ENCODE measurements at regions not wholly inside any gene's neighbourhood (a gene's known extent, or its start where the extent isn't known, plus 50 kb on each side); places are given as distances from the start of the nearest gene placed in this dataset.

- H3K27me3 ChIP-seq (replicated peaks), result no peaks in the 10 kb centered on the region
- no peak for DNase-seq (ENCODE audit: low read depth in 1 of 2, low spot score in 2 of 2)
- H3K27ac ChIP-seq, result no peak overlapping the region
- H3K36me3 ChIP-seq, result no peaks in the 10 kb centered on the region
- no peak overlapping the region for H3K4me3 ChIP-seq
- H3K9me3 ChIP-seq (replicated peaks), result no peaks in the 10 kb centered on the region
- H3K4me1 ChIP-seq (replicated peaks), result no peaks in the 10 kb centered on the region
Measured at GRCh38 chr7:92976931-92977330, 140.6 kb upstream of the CDK6 start.

GRCh38 chr7:92973974-92974373, 137.6 kb upstream of the CDK6 start:
- no peaks in the 10 kb centered on the region for H3K36me3 ChIP-seq
- H3K4me3 ChIP-seq, result no peak overlapping the region
- H3K27ac ChIP-seq, result no peak overlapping the region
- no peaks in the 10 kb centered on the region for H3K9me3 ChIP-seq (replicated peaks)
- H3K4me1 ChIP-seq (replicated peaks), result no peaks in the 10 kb centered on the region
- DNase-seq (ENCODE audit: low read depth in 1 of 2, low spot score in 2 of 2), result no peak
- no peaks in the 10 kb centered on the region for H3K27me3 ChIP-seq (replicated peaks)

- H3K4me1 ChIP-seq (replicated peaks), result no peaks in the 10 kb centered on the region
- no peaks in the 10 kb centered on the region for H3K27me3 ChIP-seq (replicated peaks)
- no peak overlapping the region for H3K27ac ChIP-seq
- DNase-seq (ENCODE audit: low read depth in 1 of 2, low spot score in 2 of 2), result no peak
- no peak overlapping the region for H3K4me3 ChIP-seq
- H3K36me3 ChIP-seq, result no peaks in the 10 kb centered on the region
- no peaks in the 10 kb centered on the region for H3K9me3 ChIP-seq (replicated peaks)
Measured at GRCh38 chr7:92973293-92973731, 136.9 kb upstream of the CDK6 start.

GRCh38 chr7:92972441-92972840, 136.1 kb upstream of the CDK6 start:
- H3K27ac ChIP-seq, result no peak overlapping the region
- no peak overlapping the region for H3K4me3 ChIP-seq
- no peaks in the 10 kb centered on the region for H3K36me3 ChIP-seq
- H3K9me3 ChIP-seq (replicated peaks), result no peaks in the 10 kb centered on the region
- no peaks in the 10 kb centered on the region for H3K27me3 ChIP-seq (replicated peaks)
- no peaks in the 10 kb centered on the region for H3K4me1 ChIP-seq (replicated peaks)
- DNase-seq (ENCODE audit: low read depth in 1 of 2, low spot score in 2 of 2), result no peak

- no peak overlapping the region for H3K27ac ChIP-seq
- no peaks in the 10 kb centered on the region for H3K9me3 ChIP-seq (replicated peaks)
- no peaks in the 10 kb centered on the region for H3K27me3 ChIP-seq (replicated peaks)
- no peak overlapping the region for H3K4me3 ChIP-seq
- no peak for DNase-seq (ENCODE audit: low read depth in 1 of 2, low spot score in 2 of 2)
- H3K36me3 ChIP-seq, result no peaks in the 10 kb centered on the region
- H3K4me1 ChIP-seq (replicated peaks), result no peaks in the 10 kb centered on the region
Measured at GRCh38 chr7:92969061-92969460, 132.7 kb upstream of the CDK6 start.

- Histone ChIP-seq H3K9me3 (replicated peaks) (no peaks in the 10 kb centered on the region), H3K27me3 (replicated peaks) (no peaks in the 10 kb centered on the region), H3K27ac (no peak overlapping the region), H3K4me3 (no peak overlapping the region), H3K4me1 (replicated peaks) (no peaks in the 10 kb centered on the region), H3K36me3 (no peaks in the 10 kb centered on the region)
- no peak for DNase-seq (ENCODE audit: low read depth in 1 of 2, low spot score in 2 of 2)
Measured at GRCh38 chr7:92968502-92968901, 132.1 kb upstream of the CDK6 start.

- no peaks in the 10 kb centered on the region for H3K27me3 ChIP-seq (replicated peaks)
- no peaks in the 10 kb centered on the region for H3K4me1 ChIP-seq (replicated peaks)
- no peak overlapping the region for H3K4me3 ChIP-seq
- no peaks in the 10 kb centered on the region for H3K9me3 ChIP-seq (replicated peaks)
- H3K27ac ChIP-seq, result no peak overlapping the region
- no peaks in the 10 kb centered on the region for H3K36me3 ChIP-seq
- DNase-seq (ENCODE audit: low read depth in 1 of 2, low spot score in 2 of 2), result no peak
Measured at GRCh38 chr7:92967238-92967637, 130.9 kb upstream of the CDK6 start.

- H3K9me3 ChIP-seq (replicated peaks), result no peaks in the 10 kb centered on the region
- no peaks in the 10 kb centered on the region for H3K27me3 ChIP-seq (replicated peaks)
- no peak overlapping the region for H3K4me3 ChIP-seq
- no peaks in the 10 kb centered on the region for H3K36me3 ChIP-seq
- no peak overlapping the region for H3K27ac ChIP-seq
- no peak for DNase-seq (ENCODE audit: low read depth in 1 of 2, low spot score in 2 of 2)
- no peaks in the 10 kb centered on the region for H3K4me1 ChIP-seq (replicated peaks)
Measured at GRCh38 chr7:92964141-92964540, 127.8 kb upstream of the CDK6 start.

- H3K4me1 ChIP-seq (replicated peaks), result no peaks in the 10 kb centered on the region
- H3K27ac ChIP-seq, result no peak overlapping the region
- H3K27me3 ChIP-seq (replicated peaks), result no peaks in the 10 kb centered on the region
- H3K36me3 ChIP-seq, result no peaks in the 10 kb centered on the region
- no peak for DNase-seq (ENCODE audit: low read depth in 1 of 2, low spot score in 2 of 2)
- H3K9me3 ChIP-seq (replicated peaks), result no peaks in the 10 kb centered on the region
- H3K4me3 ChIP-seq, result no peak overlapping the region
Measured at GRCh38 chr7:92963566-92963965, 127.2 kb upstream of the CDK6 start.

GRCh38 chr7:92961961-92962360, 125.6 kb upstream of the CDK6 start:
- H3K9me3 ChIP-seq (replicated peaks), result no peaks in the 10 kb centered on the region
- H3K4me3 ChIP-seq, result no peak overlapping the region
- H3K27ac ChIP-seq, result no peak overlapping the region

GRCh38 chr7:92956575-92956974, 120.2 kb upstream of the CDK6 start:
- no peaks in the 10 kb centered on the region for H3K36me3 ChIP-seq
- no peak for DNase-seq (ENCODE audit: low read depth in 1 of 2, low spot score in 2 of 2)
- no peak overlapping the region for H3K4me3 ChIP-seq
- no peaks in the 10 kb centered on the region for H3K4me1 ChIP-seq (replicated peaks)
- H3K27me3 ChIP-seq (replicated peaks), result no peaks in the 10 kb centered on the region
- no peak overlapping the region for H3K27ac ChIP-seq
- H3K9me3 ChIP-seq (replicated peaks), result 0 out of 2 replicates have a peak, but pooled peaks cover 2% of the 10 kb centered on the region

More at GRCh38 chr7:92961961-92962360, 125.6 kb upstream of the CDK6 start:
- H3K4me1 ChIP-seq (replicated peaks), result no peaks in the 10 kb centered on the region
- H3K27me3 ChIP-seq (replicated peaks), result no peaks in the 10 kb centered on the region
- H3K36me3 ChIP-seq, result no peaks in the 10 kb centered on the region
- no peak for DNase-seq (ENCODE audit: low read depth in 1 of 2, low spot score in 2 of 2)

GRCh38 chr7:92955081-92955480, 118.7 kb upstream of the CDK6 start:
- Histone ChIP-seq H3K27ac (no peak overlapping the region), H3K4me3 (no peak overlapping the region), H3K9me3 (replicated peaks) (0 out of 2 replicates have a peak, but pooled peaks cover 2% of the 10 kb centered on the region), H3K36me3 (no peaks in the 10 kb centered on the region), H3K4me1 (replicated peaks) (no peaks in the 10 kb centered on the region), H3K27me3 (replicated peaks) (no peaks in the 10 kb centered on the region)
- no peak for DNase-seq (ENCODE audit: low read depth in 1 of 2, low spot score in 2 of 2)

GRCh38 chr7:92953657-92954056, 117.3 kb upstream of the CDK6 start:
- Histone ChIP-seq H3K4me3 (no peak overlapping the region), H3K36me3 (no peaks in the 10 kb centered on the region), H3K4me1 (replicated peaks) (no peaks in the 10 kb centered on the region), H3K27ac (no peak overlapping the region), H3K9me3 (replicated peaks) (0 out of 2 replicates have a peak, but pooled peaks cover 2% of the 10 kb centered on the region), H3K27me3 (replicated peaks) (no peaks in the 10 kb centered on the region)
- DNase-seq (ENCODE audit: low read depth in 1 of 2, low spot score in 2 of 2), result no peak

GRCh38 chr7:92949748-92950147, 113.4 kb upstream of the CDK6 start:
- H3K27ac ChIP-seq, result no peak overlapping the region
- H3K9me3 ChIP-seq (replicated peaks), result no peaks in the 10 kb centered on the region
- H3K36me3 ChIP-seq, result no peaks in the 10 kb centered on the region
- no peak overlapping the region for H3K4me3 ChIP-seq
- no peaks in the 10 kb centered on the region for H3K4me1 ChIP-seq (replicated peaks)
- no peak for DNase-seq (ENCODE audit: low read depth in 1 of 2, low spot score in 2 of 2)
- no peaks in the 10 kb centered on the region for H3K27me3 ChIP-seq (replicated peaks)

- no peak overlapping the region for H3K27ac ChIP-seq
- no peak for DNase-seq (ENCODE audit: low read depth in 1 of 2, low spot score in 2 of 2)
- no peak overlapping the region for H3K4me3 ChIP-seq
- H3K27me3 ChIP-seq (replicated peaks), result no peaks in the 10 kb centered on the region
- no peaks in the 10 kb centered on the region for H3K4me1 ChIP-seq (replicated peaks)
- no peaks in the 10 kb centered on the region for H3K36me3 ChIP-seq
- 0 out of 2 replicates have a peak, but pooled peaks cover 7% of the 10 kb centered on the region for H3K9me3 ChIP-seq (replicated peaks)
Measured at GRCh38 chr7:92945840-92946239, 109.5 kb upstream of the CDK6 start.

Measured in SJSA1 (cell line).